BE2C (cell line): ENCODE measurements at regions not wholly inside any gene's neighbourhood (a gene's known extent, or its start where the extent isn't known, plus 50 kb on each side); places are given as distances from the start of the nearest gene placed in this dataset.

Experiments
- DNase-seq: peaks from one replicate; pipeline ENCODE4 v3.0.0-alpha.2; 2020
- H3K27me3 ChIP-seq: fragments of 250-450 bp; sonication (Bioruptor Pico); 2 replicates; pipeline ENCODE4 v1.5.1; 2020; ENCODE audit warnings: mild to moderate bottlenecking
- H3K36me3 ChIP-seq: fragments of 250-450 bp; sonication (Bioruptor Pico); 2 replicates; pipeline ENCODE4 v1.5.1; 2020; ENCODE audit warnings: mild to moderate bottlenecking
- H3K4me1 ChIP-seq: fragments of 250-450 bp; sonication (Bioruptor Pico); 2 replicates; pipeline ENCODE4 v1.5.1; 2020
- H3K4me3 ChIP-seq: 2 replicates; pipeline ENCODE4 v1.5.1; 2011; ENCODE audit warnings: low read depth, low read length
- H3K9me3 ChIP-seq: fragments of 250-450 bp; sonication (Bioruptor Pico); 2 replicates; pipeline ENCODE4 v1.5.1; 2020
- CTCF ChIP-seq: IDR thresholded peaks from 2 replicates; pipeline ENCODE4 v1.5.1; 2012; ENCODE audit warnings: mild to moderate bottlenecking, low read depth, low read length

- no peaks in the 10 kb centered on the region for H3K9me3 ChIP-seq
- no peak for DNase-seq
- no peak overlapping the region for H3K4me3 ChIP-seq
- no peaks in the 10 kb centered on the region for H3K4me1 ChIP-seq
- H3K27me3 ChIP-seq: no peaks in the 10 kb centered on the region
- no peaks in the 10 kb centered on the region for H3K36me3 ChIP-seq
- TF ChIP-seq CTCF: no peak
Measured at GRCh38 chr3:27847697-27848096, 125.6 kb upstream of the EOMES start.

DNA sequence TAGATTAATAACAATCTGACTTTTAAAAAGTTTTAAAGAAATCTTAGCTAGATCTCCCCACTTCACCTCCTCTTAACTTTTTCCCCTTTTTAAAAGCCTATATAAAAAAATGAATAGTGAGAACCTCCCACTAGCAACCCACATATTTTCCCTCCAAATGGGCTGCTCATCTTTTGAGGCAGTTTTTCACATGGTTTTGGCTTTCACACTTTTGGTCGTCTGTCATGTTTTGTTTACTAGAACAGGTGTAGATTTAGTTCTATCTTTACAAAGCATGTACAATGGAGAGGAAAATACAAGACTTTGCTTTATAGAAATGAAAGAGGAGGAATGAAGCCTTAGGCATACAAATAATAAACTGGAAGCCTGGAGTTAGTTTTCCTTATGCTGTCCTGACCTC lies 126.7 kb upstream of the EOMES start:
- Histone ChIP-seq H3K9me3 (no peaks in the 10 kb centered on the region), H3K4me1 (no peaks in the 10 kb centered on the region)
- DNase-seq: no peak

GRCh38 chr3:27859821-27860220 lies 137.7 kb upstream of the EOMES start:
- TF ChIP-seq CTCF: no peak
- Histone ChIP-seq H3K27me3 (no peaks in the 10 kb centered on the region), H3K4me3 (no peak overlapping the region), H3K36me3 (no peaks in the 10 kb centered on the region), H3K9me3 (no peaks in the 10 kb centered on the region), H3K4me1 (no peaks in the 10 kb centered on the region)
- DNase-seq: no peak

More for the DNA sequence above, 126.7 kb upstream of the EOMES start:
- H3K4me3 ChIP-seq: no peak overlapping the region
- TF ChIP-seq CTCF: no peak
- no peaks in the 10 kb centered on the region for H3K36me3 ChIP-seq
- no peaks in the 10 kb centered on the region for H3K27me3 ChIP-seq

GRCh38 chr3:27861046-27862036 lies 139.2 kb upstream of the EOMES start:
- no peak for DNase-seq
- Histone ChIP-seq H3K27me3 (no peaks in the 10 kb centered on the region), H3K9me3 (no peaks in the 10 kb centered on the region), H3K4me1 (no peaks in the 10 kb centered on the region), H3K36me3 (no peaks in the 10 kb centered on the region), H3K4me3 (no peak overlapping the region)
- no peak for TF ChIP-seq CTCF

GRCh38 chr3:27865731-27866130 lies 143.6 kb upstream of the EOMES start:
- Histone ChIP-seq H3K4me3 (no peak overlapping the region), H3K27me3 (no peaks in the 10 kb centered on the region), H3K4me1 (no peaks in the 10 kb centered on the region), H3K36me3 (no peaks in the 10 kb centered on the region), H3K9me3 (no peaks in the 10 kb centered on the region)
- no peak for DNase-seq
- TF ChIP-seq CTCF: no peak

- no peak overlapping the region for H3K4me3 ChIP-seq
- H3K4me1 ChIP-seq: no peaks in the 10 kb centered on the region
- TF ChIP-seq CTCF: no peak
- H3K27me3 ChIP-seq: no peaks in the 10 kb centered on the region
- no peaks in the 10 kb centered on the region for H3K9me3 ChIP-seq
- DNase-seq: no peak
- H3K36me3 ChIP-seq: no peaks in the 10 kb centered on the region
Measured at GRCh38 chr3:27869152-27869551, 147.0 kb upstream of the EOMES start.
